CD4-positive, CD25-positive, alpha-beta regulatory T cell (primary cell): ENCODE measurements at regions not wholly inside any gene's neighbourhood (a gene's known extent, or its start where the extent isn't known, plus 50 kb on each side); places are given as distances from the start of the nearest gene placed in this dataset.
A peak's percentile ranks its signal among the peaks of the same experiment; 100 is the strongest.

Experiments used
- ATAC-seq, 2 donors: fragments of 150-1000 bp; cut with Tn5 transposase; one replicate each; pipeline ENCODE4 v1.10.0; 2021; ENCODE audit warnings: low read depth in 2 of 2, moderate number of reproducible peaks in 2 of 2, moderate library complexity in 1 of 2
- DNase-seq, 3 donors: peaks; one replicate each; pipeline versions ENCODE4 v3.0.0 to v3.0.0-alpha.2; 2012 to 2022; ENCODE audit warnings: mixed read lengths in 1 of 3
- H3K27ac ChIP-seq: one replicate; pipeline ENCODE4 v1.7.0; 2013; ENCODE audit warnings: mild to moderate bottlenecking, low read length; ENCODE audit not compliant: insufficient read depth, poor library complexity, severe bottlenecking
- H3K27me3 ChIP-seq: one replicate; pipeline ENCODE4 v1.7.0; 2013; ENCODE audit warnings: low read length; ENCODE audit not compliant: control insufficient read depth, insufficient read depth
- H3K36me3 ChIP-seq: one replicate; pipeline ENCODE4 v1.7.0; 2013; ENCODE audit warnings: mild to moderate bottlenecking, low read length, moderate library complexity; ENCODE audit not compliant: control insufficient read depth, insufficient read depth
- H3K4me1 ChIP-seq: 2 replicates; pipeline ENCODE4 v1.7.0; 2013; ENCODE audit warnings: mild to moderate bottlenecking, low read length; ENCODE audit not compliant: insufficient read depth, control insufficient read depth, poor library complexity, severe bottlenecking
- H3K4me3 ChIP-seq: one replicate; pipeline ENCODE4 v1.7.0; 2013; ENCODE audit warnings: low read depth, mild to moderate bottlenecking, low read length, moderate library complexity
- H3K9me3 ChIP-seq, 2 experiments: 1 replicate in 1 of 2; 2 replicates in 1 of 2; pipeline ENCODE4 v1.7.0; 2013; ENCODE audit warnings: low read length in 2 of 2, mild to moderate bottlenecking in 1 of 2, moderate library complexity in 1 of 2; ENCODE audit not compliant: control insufficient read depth in 2 of 2
- H3K27ac Mint-ChIP-seq, 3 donors: one replicate each; pipeline ENCODE4 v1.8.0; 2020 to 2022; ENCODE audit warnings: mild to moderate bottlenecking in 3 of 3, mixed read lengths in 3 of 3, moderate library complexity in 2 of 3
- H3K27me3 Mint-ChIP-seq: one replicate; pipeline ENCODE4 v1.8.0; 2022; ENCODE audit warnings: mild to moderate bottlenecking, mixed read lengths
- H3K36me3 Mint-ChIP-seq: one replicate; pipeline ENCODE4 v1.8.0; 2020; ENCODE audit warnings: mixed read lengths
- H3K4me1 Mint-ChIP-seq, 4 donors: one replicate each; pipeline ENCODE4 v1.8.0; 2020 to 2022; ENCODE audit warnings: mixed read lengths in 4 of 4, mild to moderate bottlenecking in 1 of 4
- H3K4me3 Mint-ChIP-seq, 4 donors: one replicate each; pipeline ENCODE4 v1.8.0; 2020 to 2022; ENCODE audit warnings: mild to moderate bottlenecking in 4 of 4, mixed read lengths in 4 of 4, moderate library complexity in 3 of 4
- H3K9me3 Mint-ChIP-seq, 7 donors: one replicate each; pipeline ENCODE4 v1.8.0; 2020 to 2022; ENCODE audit warnings: mixed read lengths in 7 of 7, mild to moderate bottlenecking in 3 of 7, moderate library complexity in 2 of 7

GRCh38 chr7:25998499-25998898 lies 153.5 kb upstream of the NFE2L3 start:
- no peak overlapping the region for H3K4me3 ChIP-seq
- H3K4me1 Mint-ChIP-seq: no peaks in the 10 kb centered on the region
- ATAC-seq (no peak), DNase-seq (no peak)
- no peaks in the 10 kb centered on the region for H3K9me3 ChIP-seq
- H3K9me3 Mint-ChIP-seq: peaks cover 0 to 2% (median 0%) of the 10 kb centered on the region in 7 donors
- no peaks in the 10 kb centered on the region for H3K36me3 ChIP-seq
- H3K4me3 Mint-ChIP-seq: no peak overlapping the region
- peaks cover 5% of the 10 kb centered on the region for H3K27me3 ChIP-seq
- no peaks in the 10 kb centered on the region for H3K4me1 ChIP-seq
- no peaks in the 10 kb centered on the region for H3K36me3 Mint-ChIP-seq
- H3K27ac Mint-ChIP-seq: no peak overlapping the region
- peaks cover 48% of the 10 kb centered on the region for H3K27me3 Mint-ChIP-seq
- no peak overlapping the region for H3K27ac ChIP-seq

- Mint-ChIP-seq H3K27me3 (peaks cover 34% of the 10 kb centered on the region), H3K4me1 (no peaks in the 10 kb centered on the region)
- ATAC-seq: no peak
These were observed 151.2 kb upstream of the NFE2L3 start for GRCh38 chr7:26000841-26001240.

GRCh38 chr7:26001662-26002244 lies 150.2 kb upstream of the NFE2L3 start:
- DNase-seq (no peak), ATAC-seq (no peak)
- Mint-ChIP-seq H3K9me3 (peaks cover 0 to 4% (median 0%) of the 10 kb centered on the region in 7 donors), H3K36me3 (no peaks in the 10 kb centered on the region), H3K27me3 (peaks cover 30% of the 10 kb centered on the region), H3K27ac (no peak overlapping the region), H3K4me1 (no peaks in the 10 kb centered on the region), H3K4me3 (no peak overlapping the region)
- H3K4me3 ChIP-seq: no peak overlapping the region
- H3K27me3 ChIP-seq: peaks cover 1% of the 10 kb centered on the region
- no peaks in the 10 kb centered on the region for H3K9me3 ChIP-seq
- no peaks in the 10 kb centered on the region for H3K4me1 ChIP-seq
- no peaks in the 10 kb centered on the region for H3K36me3 ChIP-seq
- no peak overlapping the region for H3K27ac ChIP-seq

More at GRCh38 chr7:26000841-26001240, 151.2 kb upstream of the NFE2L3 start:
- Mint-ChIP-seq H3K27ac (peak overlapping the region in 1 of 3 donors; percentile 53), H3K36me3 (no peaks in the 10 kb centered on the region), H3K4me3 (no peak overlapping the region), H3K9me3 (peaks cover 0 to 2% (median 0%) of the 10 kb centered on the region in 7 donors)
- Histone ChIP-seq H3K9me3 (no peaks in the 10 kb centered on the region), H3K4me3 (no peak overlapping the region), H3K27ac (no peak overlapping the region), H3K27me3 (peaks cover 4% of the 10 kb centered on the region), H3K36me3 (no peaks in the 10 kb centered on the region), H3K4me1 (no peaks in the 10 kb centered on the region)
- DNase-seq: no peak

GRCh38 chr7:26005683-26006410 lies 146.2 kb upstream of the NFE2L3 start:
- Mint-ChIP-seq H3K36me3 (no peaks in the 10 kb centered on the region), H3K4me1 (peaks cover 0 to 1% (median 0%) of the 10 kb centered on the region in 4 donors), H3K27ac (no peak overlapping the region), H3K9me3 (peaks cover 0 to 4% (median 0%) of the 10 kb centered on the region in 7 donors), H3K27me3 (peaks cover 9% of the 10 kb centered on the region), H3K4me3 (no peak overlapping the region)
- H3K27ac ChIP-seq: no peak overlapping the region
- H3K4me1 ChIP-seq: no peaks in the 10 kb centered on the region
- no peak overlapping the region for H3K4me3 ChIP-seq
- DNase-seq (no peak), ATAC-seq (no peak)
- H3K36me3 ChIP-seq: no peaks in the 10 kb centered on the region
- H3K27me3 ChIP-seq: peaks cover 5% of the 10 kb centered on the region
- H3K9me3 ChIP-seq: no peaks in the 10 kb centered on the region

- Mint-ChIP-seq H3K27ac (no peak overlapping the region), H3K27me3 (peaks cover 9% of the 10 kb centered on the region), H3K4me3 (no peak overlapping the region), H3K9me3 (peaks cover 0 to 4% (median 0%) of the 10 kb centered on the region in 7 donors), H3K4me1 (peaks cover 0 to 6% (median 2%) of the 10 kb centered on the region in 4 donors), H3K36me3 (no peaks in the 10 kb centered on the region)
- H3K4me1 ChIP-seq: peaks cover 5% of the 10 kb centered on the region
- H3K27me3 ChIP-seq: peaks cover 5% of the 10 kb centered on the region
- H3K4me3 ChIP-seq: no peak overlapping the region
- no peaks in the 10 kb centered on the region for H3K9me3 ChIP-seq
- ATAC-seq: no peak
- no peak overlapping the region for H3K27ac ChIP-seq
- no peaks in the 10 kb centered on the region for H3K36me3 ChIP-seq
- DNase-seq: no peak
These were observed 145.6 kb upstream of the NFE2L3 start for GRCh38 chr7:26006426-26006825.

GRCh38 chr7:26007510-26007909 lies 144.5 kb upstream of the NFE2L3 start:
- H3K4me3 ChIP-seq: no peak overlapping the region
- no peaks in the 10 kb centered on the region for H3K36me3 Mint-ChIP-seq
- H3K27me3 ChIP-seq: peaks cover 5% of the 10 kb centered on the region
- peaks cover 0 to 6% (median 3%) of the 10 kb centered on the region in 4 donors for H3K4me1 Mint-ChIP-seq
- no peaks in the 10 kb centered on the region for H3K9me3 ChIP-seq
- peaks cover 0 to 2% (median 0%) of the 10 kb centered on the region in 7 donors for H3K9me3 Mint-ChIP-seq
- no peak for DNase-seq
- no peak overlapping the region for H3K4me3 Mint-ChIP-seq
- peak overlapping the region in 1 of 3 donors; percentile 89 for H3K27ac Mint-ChIP-seq
- no peaks in the 10 kb centered on the region for H3K36me3 ChIP-seq
- peaks cover 9% of the 10 kb centered on the region for H3K27me3 Mint-ChIP-seq
- H3K4me1 ChIP-seq: peaks cover 5% of the 10 kb centered on the region
- H3K27ac ChIP-seq: no peak overlapping the region
- ATAC-seq: no peak

- Mint-ChIP-seq H3K27ac (no peak overlapping the region), H3K4me3 (no peak overlapping the region), H3K4me1 (peaks cover 0 to 6% (median 3%) of the 10 kb centered on the region in 4 donors), H3K36me3 (no peaks in the 10 kb centered on the region), H3K27me3 (peaks cover 4% of the 10 kb centered on the region), H3K9me3 (peaks cover 0 to 2% (median 0%) of the 10 kb centered on the region in 7 donors)
- Histone ChIP-seq H3K4me1 (peaks cover 5% of the 10 kb centered on the region), H3K36me3 (no peaks in the 10 kb centered on the region), H3K27ac (no peak overlapping the region), H3K4me3 (no peak overlapping the region), H3K27me3 (peaks cover 5% of the 10 kb centered on the region), H3K9me3 (no peaks in the 10 kb centered on the region)
- DNase-seq: no peak
- no peak for ATAC-seq
These were observed 143.6 kb upstream of the NFE2L3 start for GRCh38 chr7:26008428-26008827.
